Sigmoid colon (tissue), 6 donors: ENCODE measurements at regions not wholly inside any gene's neighbourhood (a gene's known extent, or its start where the extent isn't known, plus 50 kb on each side); places are given as distances from the start of the nearest gene placed in this dataset.

ENCODE experiments used
- DNase-seq: peaks from one replicate; pipeline ENCODE4 v3.0.0-alpha.2; 2019
- H3K27ac ChIP-seq, 4 donors: fragments of 200-600 bp; sonication (generic); one replicate each; pipeline ENCODE4 v1.5.1; 2016 to 2019; ENCODE audit warnings: mild to moderate bottlenecking in 1 of 4
- H3K27me3 ChIP-seq, 3 donors: fragments of 200-600 bp; sonication (generic); one replicate each; pipeline ENCODE4 v1.5.1; 2019; ENCODE audit warnings: mild to moderate bottlenecking in 1 of 3
- H3K36me3 ChIP-seq, 4 donors: fragments of 200-600 bp; sonication (generic); one replicate each; pipeline ENCODE4 v1.5.1; 2016 to 2019
- H3K4me1 ChIP-seq, 4 donors: fragments of 200-600 bp; sonication (generic); one replicate each; pipeline ENCODE4 v1.5.1; 2017 to 2019
- H3K4me3 ChIP-seq, 4 donors: fragments of 200-600 bp; sonication (generic); one replicate each; pipeline ENCODE4 v1.5.1; 2017 to 2019; ENCODE audit warnings: mild to moderate bottlenecking in 2 of 4, moderate library complexity in 1 of 4
- H3K9me3 ChIP-seq, 4 donors: fragments of 200-600 bp in 3 of 4; sonication (generic) in 3 of 4; one replicate each; pipeline versions ENCODE4 v1.5.1 to v1.6.1; 2013 to 2019
- CTCF ChIP-seq, 4 experiments: fragments of 450-650 bp in 3 of 4; fragments of 200-600 bp in 1 of 4; IDR thresholded peaks; one replicate each; pipeline ENCODE4 v1.5.1; 2016 to 2019; ENCODE audit warnings: antibody characterized with exemption in 4 of 4, mild to moderate bottlenecking in 3 of 4, moderate library complexity in 2 of 4
- EP300 ChIP-seq, 4 donors: sonication (generic); formaldehyde crosslinking; IDR thresholded peaks; one replicate each; pipeline ENCODE4 v1.6.1; 2017; ENCODE audit warnings: antibody characterized with exemption in 4 of 4
- POLR2A ChIP-seq, 2 donors: fragments of 450-650 bp; IDR thresholded peaks; one replicate each; pipeline ENCODE4 v1.6.1; 2016; ENCODE audit warnings: antibody characterized with exemption in 2 of 2, mild to moderate bottlenecking in 2 of 2, moderate library complexity in 2 of 2
- POLR2AphosphoS5 ChIP-seq, 4 donors: sonication (generic); formaldehyde crosslinking; IDR thresholded peaks; one replicate each; pipeline ENCODE4 v1.6.1; 2017; ENCODE audit warnings: antibody characterized with exemption in 4 of 4
- WGBS, 2 donors: extraction: QIAGEN DNeasy Blood & Tissue Kit; methylation state at CpG; one replicate each; pipeline ENCODE4 v1.1.7; 2013; 5-methylcytosine and 5-hydroxymethylcytosine counted together
- intact Hi-C: fragments of 100-400 bp; cut with DNase I; formaldehyde crosslinking; loops from one replicate; pipeline ENCODE4 v1.15.1; 2023
- small RNA-seq, 3 donors: library from RNA; depleted of rRNA; stranded (forward); fragments of <200 nt; gene quantifications; one replicate each; pipeline ENCODE3, GENCODE V24; 2016
- donor health status: healthy with polysubstance abuse.
- donor health status: healthy.

GRCh38 chr2:138831691-138832090 lies 51.5 kb upstream of the NXPH2 start:
- H3K36me3 ChIP-seq: no peaks in the 10 kb centered on the region
- TF ChIP-seq CTCF (IDR thresholded peaks at IDR 0.05) (no peak), EP300 (IDR thresholded peaks at IDR 0.05) (no peak), POLR2A (IDR thresholded peaks at IDR 0.05) (no peak), POLR2AphosphoS5 (IDR thresholded peaks at IDR 0.05) (no peak)
- no peaks in the 10 kb centered on the region for H3K9me3 ChIP-seq
- DNase-seq: no peak
- 60 to 77% methylated on average over 1 of the region's 1 CpG for WGBS, 2 donors
- H3K27me3 ChIP-seq: no peaks in the 10 kb centered on the region
- no peak overlapping the region for H3K4me3 ChIP-seq
- intact Hi-C loops: no loop called here
- H3K4me1 ChIP-seq: no peaks in the 10 kb centered on the region
- no peak overlapping the region for H3K27ac ChIP-seq

- H3K36me3 ChIP-seq: no peaks in the 10 kb centered on the region
- intact Hi-C loops: no loop called here
- WGBS, 2 donors: 48 to 71% methylated on average over 2 of the region's 2 CpGs
Measured at GRCh38 chr2:138831154-138831553, 51.0 kb upstream of the NXPH2 start.

GRCh38 chr2:138830547-138830946 lies 50.4 kb upstream of the NXPH2 start:
- Histone ChIP-seq H3K27me3 (no peaks in the 10 kb centered on the region), H3K36me3 (no peaks in the 10 kb centered on the region), H3K27ac (no peak overlapping the region), H3K4me1 (no peaks in the 10 kb centered on the region), H3K9me3 (no peaks in the 10 kb centered on the region), H3K4me3 (no peak overlapping the region)
- intact Hi-C loops: no loop called here
- no peak for DNase-seq
- TF ChIP-seq POLR2AphosphoS5 (IDR thresholded peaks at IDR 0.05) (no peak), CTCF (IDR thresholded peaks at IDR 0.05) (no peak), EP300 (IDR thresholded peaks at IDR 0.05) (no peak), POLR2A (IDR thresholded peaks at IDR 0.05) (no peak)
- WGBS, 2 donors: 58 to 86% methylated on average over 2 of the region's 2 CpGs

More at GRCh38 chr2:138831154-138831553, 51.0 kb upstream of the NXPH2 start:
- Histone ChIP-seq H3K4me1 (no peaks in the 10 kb centered on the region), H3K9me3 (no peaks in the 10 kb centered on the region), H3K27me3 (no peaks in the 10 kb centered on the region), H3K27ac (no peak overlapping the region), H3K4me3 (no peak overlapping the region)
- TF ChIP-seq POLR2AphosphoS5 (IDR thresholded peaks at IDR 0.05) (no peak), POLR2A (IDR thresholded peaks at IDR 0.05) (no peak), EP300 (IDR thresholded peaks at IDR 0.05) (no peak), CTCF (IDR thresholded peaks at IDR 0.05) (no peak)
- no peak for DNase-seq

Small RNAs in the stretch of these regions (small RNA-seq; reads per million reads assigned to genes)
- gene RF00139: 0 reads per million in 3 donors
- gene RN7SKP286: 0 to 0.06 (median 0) reads per million in 3 donors
